ENCODE measurements at regions not wholly inside any gene's neighbourhood (a gene's known extent, or its start where the extent isn't known, plus 50 kb on each side); places are given as distances from the start of the nearest gene placed in this dataset.

GRCh38 chr2:41992056-41992642, 55.7 kb upstream of the PKDCC start:
- Histone ChIP-seq H3K9ac (ENCODE audit: low read depth in 1 of 2, low read length in 2 of 2) (no peak overlapping the region), H3K36me3 (ENCODE audit: control insufficient read depth in 2 of 2, insufficient read depth in 2 of 2, low read length in 2 of 2) (no peaks in the 10 kb centered on the region), H3K4me1 (ENCODE audit: control insufficient read depth in 2 of 2, insufficient read depth in 2 of 2, low read length in 2 of 2) (no peaks in the 10 kb centered on the region), H3K9me3 (ENCODE audit: control insufficient read depth in 2 of 2, low read length in 2 of 2) (no peaks in the 10 kb centered on the region), H3K27ac (ENCODE audit: low read depth in 2 of 2, low read length in 2 of 2) (no peak overlapping the region), H3K4me3 (ENCODE audit: low read length in 2 of 2) (no peak overlapping the region), H3K27me3 (ENCODE audit: control insufficient read depth in 2 of 2, insufficient read depth in 2 of 2, low read length in 2 of 2) (no peaks in the 10 kb centered on the region)

GRCh38 chr2:41992671-41993434, 55.0 kb upstream of the PKDCC start:
- no peaks in the 10 kb centered on the region for H3K9me3 ChIP-seq (ENCODE audit: control insufficient read depth in 2 of 2, low read length in 2 of 2)
- no peak overlapping the region for H3K27ac ChIP-seq (ENCODE audit: low read depth in 2 of 2, low read length in 2 of 2)
- H3K36me3 ChIP-seq (ENCODE audit: control insufficient read depth in 2 of 2, insufficient read depth in 2 of 2, low read length in 2 of 2), result no peaks in the 10 kb centered on the region
- no peaks in the 10 kb centered on the region for H3K4me1 ChIP-seq (ENCODE audit: control insufficient read depth in 2 of 2, insufficient read depth in 2 of 2, low read length in 2 of 2)
- H3K27me3 ChIP-seq (ENCODE audit: control insufficient read depth in 2 of 2, insufficient read depth in 2 of 2, low read length in 2 of 2), result no peaks in the 10 kb centered on the region
- H3K4me3 ChIP-seq (ENCODE audit: low read length in 2 of 2), result no peak overlapping the region
- H3K9ac ChIP-seq (ENCODE audit: low read depth in 1 of 2, low read length in 2 of 2), result no peak overlapping the region

GRCh38 chr2:41993435-41993925, 54.3 kb upstream of the PKDCC start:
- no peaks in the 10 kb centered on the region for H3K9me3 ChIP-seq (ENCODE audit: control insufficient read depth in 2 of 2, low read length in 2 of 2)
- H3K27me3 ChIP-seq (ENCODE audit: control insufficient read depth in 2 of 2, insufficient read depth in 2 of 2, low read length in 2 of 2), result no peaks in the 10 kb centered on the region
- H3K9ac ChIP-seq (ENCODE audit: low read depth in 1 of 2, low read length in 2 of 2), result no peak overlapping the region
- H3K4me1 ChIP-seq (ENCODE audit: control insufficient read depth in 2 of 2, insufficient read depth in 2 of 2, low read length in 2 of 2), result no peaks in the 10 kb centered on the region
- H3K27ac ChIP-seq (ENCODE audit: low read depth in 2 of 2, low read length in 2 of 2), result no peak overlapping the region
- no peaks in the 10 kb centered on the region for H3K36me3 ChIP-seq (ENCODE audit: control insufficient read depth in 2 of 2, insufficient read depth in 2 of 2, low read length in 2 of 2)
- H3K4me3 ChIP-seq (ENCODE audit: low read length in 2 of 2), result no peak overlapping the region

- Histone ChIP-seq H3K36me3 (ENCODE audit: control insufficient read depth in 2 of 2, insufficient read depth in 2 of 2, low read length in 2 of 2) (no peaks in the 10 kb centered on the region), H3K9me3 (ENCODE audit: control insufficient read depth in 2 of 2, low read length in 2 of 2) (no peaks in the 10 kb centered on the region), H3K9ac (ENCODE audit: low read depth in 1 of 2, low read length in 2 of 2) (no peak overlapping the region), H3K4me3 (ENCODE audit: low read length in 2 of 2) (no peak overlapping the region), H3K27me3 (ENCODE audit: control insufficient read depth in 2 of 2, insufficient read depth in 2 of 2, low read length in 2 of 2) (no peaks in the 10 kb centered on the region), H3K27ac (ENCODE audit: low read depth in 2 of 2, low read length in 2 of 2) (no peak overlapping the region), H3K4me1 (ENCODE audit: control insufficient read depth in 2 of 2, insufficient read depth in 2 of 2, low read length in 2 of 2) (no peaks in the 10 kb centered on the region)
Measured at GRCh38 chr2:41994233-41994637, 53.6 kb upstream of the PKDCC start.

- Histone ChIP-seq H3K9ac (ENCODE audit: low read depth in 1 of 2, low read length in 2 of 2) (no peak overlapping the region), H3K9me3 (ENCODE audit: control insufficient read depth in 2 of 2, low read length in 2 of 2) (no peaks in the 10 kb centered on the region), H3K4me1 (ENCODE audit: control insufficient read depth in 2 of 2, insufficient read depth in 2 of 2, low read length in 2 of 2) (no peaks in the 10 kb centered on the region), H3K27me3 (ENCODE audit: control insufficient read depth in 2 of 2, insufficient read depth in 2 of 2, low read length in 2 of 2) (no peaks in the 10 kb centered on the region), H3K36me3 (ENCODE audit: control insufficient read depth in 2 of 2, insufficient read depth in 2 of 2, low read length in 2 of 2) (no peaks in the 10 kb centered on the region), H3K27ac (ENCODE audit: low read depth in 2 of 2, low read length in 2 of 2) (no peak overlapping the region), H3K4me3 (ENCODE audit: low read length in 2 of 2) (no peak overlapping the region)
Measured at GRCh38 chr2:41994661-41995060, 53.2 kb upstream of the PKDCC start.

GRCh38 chr2:41997561-41997960, 50.3 kb upstream of the PKDCC start:
- Histone ChIP-seq H3K36me3 (ENCODE audit: control insufficient read depth in 2 of 2, insufficient read depth in 2 of 2, low read length in 2 of 2) (no peaks in the 10 kb centered on the region), H3K9ac (ENCODE audit: low read depth in 1 of 2, low read length in 2 of 2) (no peak overlapping the region), H3K27me3 (ENCODE audit: control insufficient read depth in 2 of 2, insufficient read depth in 2 of 2, low read length in 2 of 2) (no peaks in the 10 kb centered on the region), H3K27ac (ENCODE audit: low read depth in 2 of 2, low read length in 2 of 2) (no peak overlapping the region), H3K4me3 (ENCODE audit: low read length in 2 of 2) (no peak overlapping the region), H3K4me1 (ENCODE audit: control insufficient read depth in 2 of 2, insufficient read depth in 2 of 2, low read length in 2 of 2) (no peaks in the 10 kb centered on the region), H3K9me3 (ENCODE audit: control insufficient read depth in 2 of 2, low read length in 2 of 2) (peaks cover 0 to 2% of the 10 kb centered on the region in 2 donors)

Data from mucosa of rectum (tissue), 2 donors.